ENCODE measurements at regions not wholly inside any gene's neighbourhood (a gene's known extent, or its start where the extent isn't known, plus 50 kb on each side); places are given as distances from the start of the nearest gene placed in this dataset.

DNA sequence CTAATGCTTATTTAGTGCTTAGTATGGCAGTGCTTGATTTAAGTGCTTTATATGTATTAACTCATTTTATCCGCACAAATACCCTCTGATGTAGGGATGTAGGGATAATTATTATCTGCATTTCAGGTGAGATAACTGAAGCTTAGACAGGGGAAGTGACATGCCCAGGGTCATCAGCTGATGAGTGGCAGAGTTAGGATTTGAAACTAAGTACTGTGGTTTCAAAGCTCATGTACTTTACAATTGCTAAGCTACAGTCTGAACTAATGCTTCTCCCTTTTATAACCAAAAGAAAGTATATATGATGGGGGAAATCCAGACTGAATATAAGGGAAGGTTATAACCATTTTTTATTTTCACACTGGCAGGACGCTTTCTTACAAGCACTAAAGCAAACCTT is 229.6 kb upstream of the NAV3 start:
- no peaks in the 10 kb centered on the region for H3K9me3 ChIP-seq (ENCODE audit: control insufficient read depth, low read length, poor library complexity, severe bottlenecking)
- no peak overlapping the region for H3K27ac Mint-ChIP-seq
- H3K36me3 Mint-ChIP-seq (ENCODE audit: low read depth) = no peaks in the 10 kb centered on the region
- DNase-seq = no peak
- no peak for ATAC-seq
- H3K27me3 Mint-ChIP-seq = no peaks in the 10 kb centered on the region
- H3K4me1 Mint-ChIP-seq = no peaks in the 10 kb centered on the region
- no peak overlapping the region for H3K4me3 Mint-ChIP-seq

DNA sequence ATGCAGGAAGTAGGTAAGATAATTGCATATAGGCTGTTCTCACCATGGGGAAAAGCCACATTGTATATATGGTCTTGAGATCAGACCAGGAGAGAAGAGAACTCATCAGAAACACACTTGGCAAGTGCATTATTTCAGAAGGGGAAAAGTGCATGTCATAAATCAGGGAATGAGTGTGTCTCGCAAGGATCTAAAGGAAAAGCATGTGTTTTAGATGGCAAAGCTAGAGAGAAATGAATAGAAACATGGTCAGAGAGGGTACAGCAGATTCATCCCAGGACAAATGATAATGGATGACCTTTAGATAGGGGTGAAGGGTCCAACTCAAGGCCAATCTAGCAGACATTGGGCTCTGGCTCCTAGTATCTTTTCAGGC is 230.2 kb upstream of the NAV3 start:
- no peaks in the 10 kb centered on the region for H3K27me3 Mint-ChIP-seq
- H3K9me3 ChIP-seq (ENCODE audit: control insufficient read depth, low read length, poor library complexity, severe bottlenecking) = no peaks in the 10 kb centered on the region
- H3K36me3 Mint-ChIP-seq (ENCODE audit: low read depth) = no peaks in the 10 kb centered on the region
- H3K4me3 Mint-ChIP-seq = no peak overlapping the region
- ATAC-seq (no peak), DNase-seq (no peak)
- H3K27ac Mint-ChIP-seq = no peak overlapping the region
- no peaks in the 10 kb centered on the region for H3K4me1 Mint-ChIP-seq

DNA sequence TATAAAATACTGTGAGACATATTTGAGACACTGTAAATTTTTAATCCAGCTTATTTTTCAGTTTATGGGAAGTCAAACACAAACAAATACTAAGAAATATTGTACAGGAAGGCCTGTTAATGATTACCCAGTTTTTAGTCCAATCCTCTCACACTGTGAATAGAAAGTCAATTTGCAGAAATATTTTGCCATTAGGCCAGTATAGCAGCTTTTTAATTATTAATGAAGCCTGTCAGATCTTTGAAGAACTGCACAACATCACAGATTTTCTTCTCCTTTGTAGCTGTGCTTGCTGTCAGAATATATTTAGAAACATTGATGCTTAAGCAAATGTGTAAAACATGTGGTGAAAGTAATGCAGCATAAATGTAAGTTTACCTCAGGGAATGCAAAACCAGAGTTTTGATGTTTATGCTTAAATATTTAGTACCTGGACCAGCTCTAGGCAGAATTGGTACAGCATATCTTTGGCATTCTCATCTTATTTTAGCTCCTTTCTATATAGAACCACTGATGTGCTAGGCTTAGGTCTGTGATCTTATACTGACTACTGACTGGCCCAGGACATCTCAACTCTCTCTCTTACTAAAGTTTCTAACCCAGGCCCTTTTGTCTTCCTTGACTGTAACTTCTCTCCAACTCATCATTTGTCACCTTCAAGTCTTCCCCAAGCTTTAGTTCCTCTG is 230.8 kb upstream of the NAV3 start:
- Mint-ChIP-seq H3K27ac (no peak overlapping the region), H3K36me3 (ENCODE audit: low read depth) (no peaks in the 10 kb centered on the region), H3K4me1 (no peaks in the 10 kb centered on the region), H3K27me3 (no peaks in the 10 kb centered on the region), H3K4me3 (no peak overlapping the region)
- DNase-seq = no peak
- H3K9me3 ChIP-seq (ENCODE audit: control insufficient read depth, low read length, poor library complexity, severe bottlenecking) = no peaks in the 10 kb centered on the region
- ATAC-seq = no peak

DNA sequence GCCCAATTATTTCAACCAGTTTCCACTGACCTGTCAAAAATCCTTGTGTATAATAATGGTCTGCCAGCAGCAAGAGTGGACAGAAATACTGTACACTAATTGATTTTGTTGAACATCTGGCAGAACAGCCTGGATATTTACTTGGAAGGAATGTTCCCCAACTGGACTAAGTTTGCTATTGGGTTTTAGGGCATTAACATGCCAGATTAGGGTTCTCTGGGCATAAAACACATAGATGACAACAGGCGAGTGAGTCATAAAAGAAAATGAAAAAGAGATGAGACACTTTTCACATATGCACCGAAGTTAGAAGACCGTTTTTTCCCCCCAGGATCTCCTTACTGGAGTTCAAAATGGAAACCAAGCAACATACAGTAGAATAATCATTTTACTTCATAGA is 236.3 kb upstream of the NAV3 start:
- no peaks in the 10 kb centered on the region for H3K36me3 Mint-ChIP-seq (ENCODE audit: low read depth)
- ATAC-seq = no peak
- H3K4me1 Mint-ChIP-seq = no peaks in the 10 kb centered on the region
- H3K27ac Mint-ChIP-seq = no peak overlapping the region
- no peaks in the 10 kb centered on the region for H3K9me3 ChIP-seq (ENCODE audit: control insufficient read depth, low read length, poor library complexity, severe bottlenecking)
- no peaks in the 10 kb centered on the region for H3K27me3 Mint-ChIP-seq
- H3K4me3 Mint-ChIP-seq = no peak overlapping the region
- DNase-seq = no peak

DNA sequence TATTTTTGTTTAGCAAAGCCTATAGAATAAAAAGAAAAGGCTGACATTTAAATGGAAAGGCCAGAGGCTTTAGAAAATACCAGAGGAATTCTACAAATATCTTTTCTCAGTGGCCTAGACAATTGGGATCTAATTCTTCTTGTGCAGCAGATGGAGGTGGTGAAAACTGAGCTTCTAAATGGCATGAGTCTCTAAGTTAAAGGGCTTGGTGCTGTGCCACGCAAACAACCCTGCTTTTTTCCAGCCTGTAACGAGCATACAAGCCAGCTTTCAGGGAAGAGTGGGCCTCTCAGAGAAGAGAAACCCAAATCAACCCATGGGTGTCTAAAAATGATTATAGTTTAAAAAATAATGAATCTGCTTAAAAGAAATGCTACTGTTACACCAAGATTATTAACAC is 237.9 kb upstream of the NAV3 start:
- H3K36me3 Mint-ChIP-seq (ENCODE audit: low read depth) = no peaks in the 10 kb centered on the region
- no peak overlapping the region for H3K4me3 Mint-ChIP-seq
- no peak for ATAC-seq
- H3K27ac Mint-ChIP-seq = no peak overlapping the region
- H3K4me1 Mint-ChIP-seq = no peaks in the 10 kb centered on the region
- H3K9me3 ChIP-seq (ENCODE audit: control insufficient read depth, low read length, poor library complexity, severe bottlenecking) = no peaks in the 10 kb centered on the region
- no peaks in the 10 kb centered on the region for H3K27me3 Mint-ChIP-seq
- DNase-seq = no peak

DNA sequence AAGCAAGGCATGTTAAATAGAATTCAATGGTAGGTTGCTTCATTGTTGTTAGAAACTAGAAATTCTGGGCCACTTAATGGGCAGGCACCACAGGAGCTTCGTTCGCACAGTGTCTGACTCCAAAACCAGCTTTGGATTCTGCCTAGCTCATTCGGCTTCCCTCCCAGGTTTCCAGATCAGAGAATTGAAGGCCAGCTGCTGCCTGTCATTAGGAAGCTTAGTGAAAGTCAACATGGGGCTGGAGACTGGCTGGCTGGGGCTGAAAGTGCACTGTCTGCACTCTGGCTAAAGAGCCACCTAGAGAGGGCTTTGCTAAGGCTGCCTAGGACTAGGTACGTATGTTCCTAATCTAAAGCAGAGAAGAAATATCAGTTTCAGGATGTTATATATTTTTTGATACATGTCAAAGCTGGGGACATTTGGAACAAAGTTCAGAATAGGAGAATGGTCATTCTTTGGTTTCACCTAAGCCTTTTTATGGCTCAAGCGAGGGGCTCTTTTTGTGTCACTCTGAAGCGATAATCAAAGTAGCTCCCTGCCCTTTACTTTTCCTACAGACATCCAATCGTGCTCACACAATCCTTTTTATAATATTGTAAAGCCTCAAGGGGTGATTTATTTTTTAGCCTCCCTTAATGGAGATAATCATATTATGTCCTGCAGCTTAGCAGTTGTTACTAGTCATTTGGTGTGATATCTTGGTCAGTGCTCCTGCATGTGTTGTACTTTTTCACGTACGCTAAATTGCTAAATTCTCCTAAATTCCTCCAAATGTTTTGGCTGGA is 238.5 kb upstream of the NAV3 start:
- H3K4me1 Mint-ChIP-seq = no peaks in the 10 kb centered on the region
- no peak for DNase-seq
- no peaks in the 10 kb centered on the region for H3K9me3 ChIP-seq (ENCODE audit: control insufficient read depth, low read length, poor library complexity, severe bottlenecking)

DNA sequence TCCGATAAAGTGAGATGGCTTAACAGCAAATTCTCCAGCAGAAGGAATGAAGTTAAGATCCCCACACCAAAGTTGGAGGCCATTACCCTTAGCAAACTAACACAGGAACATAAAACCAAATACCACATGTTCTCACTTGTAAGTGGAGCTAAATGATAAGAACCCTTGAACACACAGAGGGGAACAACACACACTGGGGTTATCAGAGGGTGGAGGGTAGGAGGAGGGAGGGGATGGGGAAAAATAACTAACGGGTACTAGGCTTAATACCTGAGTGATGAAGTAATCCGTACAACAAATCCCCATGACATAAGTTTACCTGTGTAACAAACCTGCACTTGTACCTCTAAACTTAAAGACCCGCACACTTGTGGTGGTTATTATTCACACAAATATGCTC is 240.4 kb upstream of the NAV3 start:
- DNase-seq = no peak
- Mint-ChIP-seq H3K36me3 (ENCODE audit: low read depth) (no peaks in the 10 kb centered on the region), H3K27me3 (no peaks in the 10 kb centered on the region), H3K27ac (no peak overlapping the region), H3K4me1 (no peaks in the 10 kb centered on the region), H3K4me3 (no peak overlapping the region)
- H3K9me3 ChIP-seq (ENCODE audit: control insufficient read depth, low read length, poor library complexity, severe bottlenecking) = no peaks in the 10 kb centered on the region
- no peak for ATAC-seq

More for the DNA sequence above, 238.5 kb upstream of the NAV3 start:
- no peak overlapping the region for H3K27ac Mint-ChIP-seq
- H3K27me3 Mint-ChIP-seq = no peaks in the 10 kb centered on the region
- no peaks in the 10 kb centered on the region for H3K36me3 Mint-ChIP-seq (ENCODE audit: low read depth)
- no peak for ATAC-seq
- H3K4me3 Mint-ChIP-seq = no peak overlapping the region

DNA sequence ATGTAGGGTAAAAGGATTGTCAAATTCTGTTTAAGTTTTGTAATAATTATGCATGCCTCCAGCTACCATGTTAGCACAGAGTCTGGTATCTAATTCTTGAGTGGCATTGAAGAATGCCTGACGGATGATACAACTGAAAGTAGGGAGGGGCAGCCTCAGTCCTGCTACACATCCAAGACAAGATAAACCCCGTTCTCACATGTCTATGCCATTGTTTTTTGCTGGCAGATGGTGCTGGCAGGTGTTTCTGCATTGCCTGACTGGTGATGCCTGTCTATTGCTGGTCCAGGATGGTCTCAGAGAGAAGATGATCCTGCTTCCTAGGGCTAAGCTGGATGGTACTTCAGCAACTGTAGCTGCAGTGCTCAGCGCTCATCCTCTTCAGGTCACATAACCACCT is 245.8 kb upstream of the NAV3 start:
- no peaks in the 10 kb centered on the region for H3K4me1 Mint-ChIP-seq
- no peaks in the 10 kb centered on the region for H3K9me3 ChIP-seq (ENCODE audit: control insufficient read depth, low read length, poor library complexity, severe bottlenecking)
- no peak overlapping the region for H3K27ac Mint-ChIP-seq
- no peaks in the 10 kb centered on the region for H3K36me3 Mint-ChIP-seq (ENCODE audit: low read depth)
- H3K27me3 Mint-ChIP-seq = no peaks in the 10 kb centered on the region
- no peak for ATAC-seq
- H3K4me3 Mint-ChIP-seq = no peak overlapping the region
- DNase-seq = no peak

DNA sequence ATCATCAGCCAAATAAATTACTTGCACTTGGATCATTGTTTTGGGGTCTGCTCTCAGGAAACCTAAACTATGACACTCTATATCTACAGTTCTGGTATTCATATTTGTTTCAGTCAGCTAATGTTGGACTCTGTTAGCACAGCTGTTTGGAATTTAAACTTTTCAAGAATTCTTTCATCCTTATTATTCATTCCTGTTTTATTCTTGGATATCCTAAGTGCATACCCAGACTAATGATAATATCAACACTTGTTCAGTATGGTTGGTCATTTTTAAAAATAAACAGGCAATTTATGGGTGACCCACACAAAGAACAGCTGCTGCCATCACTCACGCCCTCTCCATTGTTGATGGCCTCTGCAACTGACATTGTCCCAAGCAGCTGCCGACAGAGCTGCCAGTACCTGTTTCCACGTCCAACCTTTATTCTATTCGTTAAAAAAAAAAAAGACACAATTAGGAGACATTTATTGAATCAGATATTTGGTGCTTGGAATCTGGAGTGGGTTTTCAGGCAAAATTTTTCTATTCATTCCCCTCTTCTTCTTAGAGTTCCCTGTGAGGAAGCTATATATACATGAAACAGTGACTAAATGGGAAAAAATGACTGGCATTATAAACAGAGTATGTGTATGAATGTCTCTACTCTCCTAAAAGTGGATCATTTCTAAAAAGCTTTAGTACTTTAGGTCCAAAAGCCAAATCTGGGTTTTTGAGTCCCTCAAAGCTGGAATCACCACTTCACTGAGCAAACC is 252.1 kb upstream of the NAV3 start:
- no peaks in the 10 kb centered on the region for H3K4me1 Mint-ChIP-seq
- H3K27me3 Mint-ChIP-seq = no peaks in the 10 kb centered on the region
- no peak for DNase-seq
- no peak for ATAC-seq
- no peak overlapping the region for H3K4me3 Mint-ChIP-seq
- no peaks in the 10 kb centered on the region for H3K36me3 Mint-ChIP-seq (ENCODE audit: low read depth)
- H3K27ac Mint-ChIP-seq = no peak overlapping the region
- no peaks in the 10 kb centered on the region for H3K9me3 ChIP-seq (ENCODE audit: control insufficient read depth, low read length, poor library complexity, severe bottlenecking)

DNA sequence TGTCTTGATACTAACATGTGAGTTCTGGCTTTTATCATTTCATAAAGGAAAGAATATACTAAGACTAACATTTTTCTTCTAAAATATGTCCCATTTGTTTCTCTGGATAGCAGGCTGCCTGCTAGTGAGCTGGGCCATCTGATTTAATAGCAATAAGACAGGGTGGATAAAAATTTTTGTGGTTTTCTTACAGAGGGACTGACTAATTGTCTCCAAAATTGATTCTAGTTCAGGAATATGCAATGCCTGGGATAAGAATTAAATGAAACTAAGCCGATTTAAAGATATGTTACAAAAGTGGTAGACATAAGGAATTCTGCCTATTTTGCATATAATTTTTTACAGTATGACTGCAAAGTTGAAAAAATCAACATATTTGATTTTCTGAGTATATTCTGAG is 252.9 kb upstream of the NAV3 start:
- no peak overlapping the region for H3K4me3 Mint-ChIP-seq
- H3K27me3 Mint-ChIP-seq = no peaks in the 10 kb centered on the region
- ATAC-seq = no peak
- H3K36me3 Mint-ChIP-seq (ENCODE audit: low read depth) = no peaks in the 10 kb centered on the region
- H3K27ac Mint-ChIP-seq = no peak overlapping the region
- H3K4me1 Mint-ChIP-seq = no peaks in the 10 kb centered on the region
- DNase-seq = no peak
- H3K9me3 ChIP-seq (ENCODE audit: control insufficient read depth, low read length, poor library complexity, severe bottlenecking) = no peaks in the 10 kb centered on the region

DNA sequence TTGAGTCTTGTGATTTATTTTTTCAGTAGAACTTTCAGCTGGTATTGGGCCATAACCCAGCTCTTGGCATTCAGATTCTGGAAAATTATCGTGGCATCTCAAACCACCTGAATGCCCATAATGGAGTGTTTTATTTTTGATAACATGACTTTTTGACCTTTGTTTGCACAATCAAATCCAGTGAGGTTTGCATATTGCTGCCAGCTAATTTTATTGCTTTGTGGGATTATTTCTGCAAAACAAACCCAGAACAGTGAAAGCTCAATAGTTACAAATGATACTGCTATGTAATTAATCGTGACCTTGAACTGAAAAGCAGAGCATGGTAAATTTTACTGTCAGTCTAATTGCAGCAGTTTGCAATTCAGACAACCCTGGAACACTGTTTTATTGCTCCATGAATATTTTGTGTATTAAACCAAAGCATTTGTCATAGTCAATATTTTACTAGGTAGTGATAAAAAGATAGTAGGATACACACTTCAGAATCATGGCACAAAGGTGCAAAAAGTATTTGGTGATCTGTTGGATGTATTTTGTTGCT is 255.2 kb upstream of the NAV3 start:
- Mint-ChIP-seq H3K27me3 (no peaks in the 10 kb centered on the region), H3K36me3 (ENCODE audit: low read depth) (no peaks in the 10 kb centered on the region), H3K4me3 (no peak overlapping the region), H3K4me1 (no peaks in the 10 kb centered on the region), H3K27ac (no peak overlapping the region)
- DNase-seq (no peak), ATAC-seq (no peak)
- no peaks in the 10 kb centered on the region for H3K9me3 ChIP-seq (ENCODE audit: control insufficient read depth, low read length, poor library complexity, severe bottlenecking)

DNA sequence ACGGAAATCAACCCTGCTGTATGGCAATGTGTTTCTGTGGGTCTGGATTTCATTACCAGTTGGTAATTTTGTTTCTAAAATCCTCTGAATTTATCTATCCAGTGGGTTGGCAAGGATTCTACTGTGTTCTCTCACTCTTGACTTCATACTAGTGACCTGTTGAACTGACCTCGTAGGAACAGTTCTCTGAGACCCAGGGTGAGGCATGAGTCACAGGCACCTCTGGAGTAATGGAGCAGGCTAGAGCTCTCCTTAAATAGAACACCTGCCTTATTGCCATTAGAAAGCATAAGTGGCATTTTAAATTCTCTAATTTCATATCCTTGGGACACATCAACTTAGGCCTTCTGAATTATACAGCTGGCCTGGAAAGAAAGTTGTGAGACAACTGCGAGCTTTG is 258.3 kb upstream of the NAV3 start:
- no peaks in the 10 kb centered on the region for H3K27me3 Mint-ChIP-seq
- DNase-seq = no peak
- no peak overlapping the region for H3K27ac Mint-ChIP-seq
- H3K36me3 Mint-ChIP-seq (ENCODE audit: low read depth) = no peaks in the 10 kb centered on the region
- ATAC-seq = no peak
- no peak overlapping the region for H3K4me3 Mint-ChIP-seq
- H3K9me3 ChIP-seq (ENCODE audit: control insufficient read depth, low read length, poor library complexity, severe bottlenecking) = no peaks in the 10 kb centered on the region
- H3K4me1 Mint-ChIP-seq = no peaks in the 10 kb centered on the region

DNA sequence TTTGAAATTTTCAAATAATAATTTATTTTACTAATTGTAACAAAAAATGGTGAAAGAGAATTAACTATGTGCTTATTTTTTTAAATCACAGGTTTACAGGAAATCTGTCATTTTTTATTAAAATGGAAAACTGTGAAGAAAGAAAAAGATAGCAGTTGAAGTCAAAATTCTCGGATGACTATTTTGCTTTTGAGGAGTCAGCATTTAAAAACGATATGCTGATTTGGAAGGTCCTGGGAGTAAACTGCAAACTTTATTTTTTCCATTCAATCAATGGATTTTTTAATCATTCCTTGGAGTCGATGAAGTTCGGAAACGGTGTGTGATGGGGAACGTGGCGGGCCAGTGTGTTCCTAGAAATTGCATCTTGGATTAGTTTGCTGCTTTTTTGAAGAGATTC is 258.9 kb upstream of the NAV3 start:
- no peaks in the 10 kb centered on the region for H3K9me3 ChIP-seq (ENCODE audit: control insufficient read depth, low read length, poor library complexity, severe bottlenecking)
- Mint-ChIP-seq H3K4me1 (no peaks in the 10 kb centered on the region), H3K36me3 (ENCODE audit: low read depth) (no peaks in the 10 kb centered on the region), H3K27me3 (no peaks in the 10 kb centered on the region), H3K4me3 (no peak overlapping the region), H3K27ac (no peak overlapping the region)
- DNase-seq = no peak
- no peak for ATAC-seq

Measured in T-helper 17 cell (primary cell).